GM12878 (cell line): ENCODE measurements at regions not wholly inside any gene's neighbourhood (a gene's known extent, or its start where the extent isn't known, plus 50 kb on each side); places are given as distances from the start of the nearest gene placed in this dataset.

Experiments
- ATAC-seq: fragments of 200-7000 bp; cut with Tn5 transposase; 3 replicates; pipeline ENCODE4 v1.9.1; 2020; ENCODE audit warnings: mild to moderate bottlenecking, moderate library complexity
- BruUV-seq: library from RNA; stranded (reverse); fragments of 400-500 nt; replicated peaks from 2 replicates; lab custom pipeline; 2021; lab: Mats Ljungman, UMichigan
- CTCF ChIA-PET: fragments of 300-600 bp; sonication (Branson Sonifier 250); formaldehyde crosslinking; extraction: SDS; loops from one replicate; lab custom pipeline; 2021; ENCODE audit warnings: inconsistent platforms; lab: Yijun Ruan, JAX
- POLR2A ChIA-PET: fragments of 350-600 bp; formaldehyde crosslinking; extraction: SDS; loops from one replicate; lab custom pipeline; 2021; ENCODE audit warnings: inconsistent platforms; lab: Charles Lee
- RAD21 ChIA-PET: fragments of 300-600 bp; sonication (Branson Sonifier 250); formaldehyde crosslinking; loops from one replicate; lab custom pipeline; 2023; ENCODE audit warnings: antibody characterized with exemption; ENCODE audit not compliant: unreplicated experiment; lab: Charles Lee
- SMC1A ChIA-PET: fragments of 300-600 bp; sonication (Branson Sonifier 250); formaldehyde crosslinking; loops from one replicate; lab custom pipeline; 2023; ENCODE audit not compliant: unreplicated experiment, uncharacterized antibody; lab: Charles Lee
- DNase-seq: peaks from one replicate; pipeline ENCODE4 v3.0.0-alpha.2; 2011; ENCODE audit warnings: low read depth, low spot score
- FAIRE-seq: peaks from 3 replicates; lab custom pipeline; 2011; peaks lifted over from hg19 to GRCh38; lab: Jason Lieb, UNC
- H2AFZ ChIP-seq: 2 replicates; pipeline ENCODE4 v1.6.0; 2011; ENCODE audit warnings: low read depth, low read length, control low read depth; ENCODE audit not compliant: control insufficient read depth
- H3K27ac ChIP-seq: 2 replicates; pipeline ENCODE4 v1.5.1; 2011; ENCODE audit warnings: control low read depth; ENCODE audit not compliant: control insufficient read depth, insufficient read depth
- H3K27me3 ChIP-seq, 2 experiments: replicated peaks in 1 of 2; 2 replicates each; pipeline versions ENCODE4 v1.6.0 to v1.6.1; 2011; ENCODE audit warnings: low read length in 1 of 2; ENCODE audit not compliant: control insufficient read depth in 2 of 2, insufficient read depth in 2 of 2
- H3K36me3 ChIP-seq, 2 experiments: 2 replicates each; pipeline ENCODE4 v1.5.1; 2011; ENCODE audit warnings: low read length in 1 of 2; ENCODE audit not compliant: control insufficient read depth in 2 of 2, insufficient read depth in 2 of 2
- H3K4me1 ChIP-seq: 2 replicates; pipeline ENCODE4 v1.6.1; 2011; ENCODE audit warnings: mild to moderate bottlenecking, low read length, moderate library complexity, mixed read lengths; ENCODE audit not compliant: control insufficient read depth, insufficient read depth
- H3K4me2 ChIP-seq: 2 replicates; pipeline ENCODE4 v1.6.0; 2011; ENCODE audit warnings: control low read depth; ENCODE audit not compliant: control insufficient read depth, insufficient read depth
- H3K4me3 ChIP-seq: fragments of 200-600 bp; sonication (generic); 2 replicates; pipeline ENCODE4 v1.5.1; 2016
- H3K79me2 ChIP-seq: 2 replicates; pipeline ENCODE4 v1.6.0; 2011; ENCODE audit warnings: low read length; ENCODE audit not compliant: control insufficient read depth, insufficient read depth
- H3K9ac ChIP-seq: 2 replicates; pipeline ENCODE4 v1.8.0; 2011; ENCODE audit warnings: low read length, control low read depth, mixed read lengths; ENCODE audit not compliant: control insufficient read depth, insufficient read depth
- H3K9me3 ChIP-seq: replicated peaks from 3 replicates; pipeline ENCODE4 v1.5.1; 2011; ENCODE audit warnings: mild to moderate bottlenecking, low read length; ENCODE audit not compliant: control insufficient read depth, insufficient read depth
- H4K20me1 ChIP-seq: 2 replicates; pipeline ENCODE4 v1.6.0; 2011; ENCODE audit not compliant: control insufficient read depth, insufficient read depth
- CTCF ChIP-seq, 3 experiments: IDR thresholded peaks in 2 of 3; conservative IDR thresholded peaks in 1 of 3; 2 replicates each; pipeline ENCODE4 v1.5.1; 2011; ENCODE audit warnings: low read depth in 3 of 3, low read length in 3 of 3, mild to moderate bottlenecking in 3 of 3, control low read depth in 2 of 3, moderate library complexity in 2 of 3, inconsistent platforms in 1 of 3, mixed read lengths in 1 of 3; ENCODE audit not compliant: control insufficient read depth in 2 of 3, insufficient read depth in 1 of 3; ENCODE audit errors: extremely low read depth in 1 of 3
- IRF4 ChIP-seq: IDR thresholded peaks from 2 replicates; pipeline ENCODE4 v1.6.1; 2011; ENCODE audit warnings: low read depth, low read length
- MYB ChIP-seq: fragments of 150-350 bp; IDR thresholded peaks from 2 replicates; pipeline ENCODE4 v1.6.1; 2014; ENCODE audit warnings: mild to moderate bottlenecking, low read depth, low read length, borderline replicate concordance
- RAD21 ChIP-seq: IDR thresholded peaks from 2 replicates; pipeline ENCODE4 v1.6.1; 2011; ENCODE audit warnings: mild to moderate bottlenecking, low read depth, low read length, moderate library complexity; ENCODE audit not compliant: insufficient read depth
- RAD51 ChIP-seq: fragments of 450-650 bp; IDR thresholded peaks from 2 replicates; pipeline ENCODE4 v1.6.1; 2016; ENCODE audit warnings: moderate library complexity, mild to moderate bottlenecking, inconsistent platforms
- YBX1 ChIP-seq: fragments of 450-650 bp; IDR thresholded peaks from 2 replicates; pipeline ENCODE4 v1.6.1; 2016; ENCODE audit warnings: antibody characterized with exemption
- WGBS: methylation state at CpG from one replicate; pipeline ENCODE4 v1.1.6; 2016; ENCODE audit warnings: low lambda C conversion rate; ENCODE audit not compliant: insufficient replicate concordance, insufficient coverage; ENCODE audit errors: missing lambda C conversion rate; 5-methylcytosine and 5-hydroxymethylcytosine counted together
- in situ Hi-C: fragments of 300-500 bp; cut with MboI; formaldehyde crosslinking; loops from 9 replicates; pipeline ENCODE4 v1.14.3; 2018; ENCODE audit warnings: mixed read lengths
- intact Hi-C: fragments of 100-400 bp; cut with micrococcal nuclease; formaldehyde crosslinking; loops from one replicate; pipeline ENCODE4 v1.14.2; 2022; ENCODE audit not compliant: unreplicated experiment
- TF ChIP-seq, protein P1 (sequence below): fragments of 450-650 bp; IDR thresholded peaks from 2 replicates; pipeline ENCODE4 v1.6.1; 2017; ENCODE audit warnings: mild to moderate bottlenecking, moderate library complexity

DNA sequence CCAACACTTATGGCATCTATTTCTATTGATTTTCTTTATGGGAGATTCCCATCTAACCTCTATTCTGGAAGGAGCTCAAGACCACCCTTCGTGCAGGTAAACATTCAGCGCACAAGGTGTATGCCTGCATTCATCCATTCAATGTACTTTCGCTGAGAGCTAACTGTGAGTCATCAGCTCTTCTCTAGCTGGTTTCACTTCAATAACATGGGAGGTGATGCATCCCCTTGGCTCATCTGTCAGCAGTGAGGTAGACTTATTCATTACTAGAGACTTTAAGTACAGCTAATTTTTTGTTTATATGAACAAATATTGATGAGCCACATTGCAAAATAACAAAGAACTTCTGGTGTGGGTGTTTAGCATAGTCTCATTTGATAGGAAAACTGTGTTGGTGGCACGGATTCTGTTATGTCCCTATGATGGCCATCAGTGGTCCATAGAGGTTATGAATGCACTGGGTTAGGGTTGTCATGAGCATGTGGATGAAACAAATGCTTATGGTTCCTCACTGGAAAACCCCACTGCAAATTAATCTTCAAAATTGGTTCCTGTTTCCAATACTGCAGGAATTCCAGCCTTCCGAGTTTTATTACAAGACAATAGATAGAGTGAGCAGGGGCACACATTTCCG lies 1151.0 kb downstream of the BCL11B start:
- DNase-seq (no peak), ATAC-seq (peak; percentile 78), FAIRE-seq (no peak)
- H3K79me2 ChIP-seq: no peaks in the 10 kb centered on the region
- no peaks in the 10 kb centered on the region for H3K27me3 ChIP-seq
- no peaks in the 10 kb centered on the region for H3K4me1 ChIP-seq
- SMC1A ChIA-PET: interaction anchor here (1.0 to 3.3 kb wide), 11 partner anchors 9 to 88 kb away, joined by 3 to 22 read pairs (median 4); no protein-coding TSS in a partner anchor
- H4K20me1 ChIP-seq: no peaks in the 10 kb centered on the region
- in situ Hi-C loops: no loop called here
- RAD21 ChIA-PET: interaction anchor here (0.8 to 1.5 kb wide), 7 partner anchors 9 to 16 kb away, joined by 3 to 8 read pairs (median 4); no protein-coding TSS in a partner anchor
- no peak overlapping the region for H3K27ac ChIP-seq
- no peak for TF ChIP-seq CTCF (IDR thresholded peaks at IDR 0.05 in 2 of 3, conservative IDR thresholded peaks at IDR 0.05 in 1 of 3; ENCODE audit: control insufficient read depth in 2 of 3, extremely low read depth in 1 of 3, insufficient read depth in 1 of 3, low read depth in 3 of 3, low read length in 3 of 3)
- no peak overlapping the region for H3K9ac ChIP-seq
- H3K9me3 ChIP-seq: no peaks in the 10 kb centered on the region
- H3K36me3 ChIP-seq: no peaks in the 10 kb centered on the region
- CTCF ChIA-PET: interaction anchor here (1.2 to 2.1 kb wide), 5 partner anchors 9 to 18 kb away, joined by 3 to 6 read pairs (median 4); no protein-coding TSS in a partner anchor
- intact Hi-C loops: no loop called here
- H3K4me2 ChIP-seq: no peak overlapping the region
- POLR2A ChIA-PET: interaction anchor here (0.7 to 1.3 kb wide), 3 partner anchors 9 to 16 kb away, joined by 3 to 14 read pairs (median 3); no protein-coding TSS in a partner anchor
- no peak overlapping the region for H3K4me3 ChIP-seq
- H2AFZ ChIP-seq: no peak overlapping the region
- no TSS peak for BruUV-seq
- WGBS: 28% methylated on average over 6 of the region's 6 CpGs

- BruUV-seq: no TSS peak
- Histone ChIP-seq H3K79me2 (no peaks in the 10 kb centered on the region), H4K20me1 (no peaks in the 10 kb centered on the region), H3K9me3 (no peaks in the 10 kb centered on the region), H3K4me1 (no peaks in the 10 kb centered on the region), H3K4me2 (no peak overlapping the region), H3K4me3 (no peak overlapping the region), H3K9ac (no peak overlapping the region), H3K27ac (no peak overlapping the region), H2AFZ (no peak overlapping the region), H3K36me3 (no peaks in the 10 kb centered on the region), H3K27me3 (no peaks in the 10 kb centered on the region)
- ChIA-PET CTCF (interaction anchor here (1.2 kb wide), 1 partner anchor 12 kb away, joined by 3 read pairs; no protein-coding TSS in a partner anchor), SMC1A (interaction anchor here (1.0 to 3.3 kb wide), 3 partner anchors 9 to 15 kb away, joined by 3 to 22 read pairs (median 9); no protein-coding TSS in a partner anchor), RAD21 (no interaction called here), POLR2A (no interaction called here)
- ATAC-seq (no peak), DNase-seq (no peak), FAIRE-seq (no peak)
- in situ Hi-C loops: no loop called here
- 15% methylated on average over 4 of the region's 4 CpGs for WGBS
- intact Hi-C loops: no loop called here
- TF ChIP-seq RAD21 (no peak), MYB (no peak), IRF4 (no peak), RAD51 (no peak), YBX1 (no peak)
- TF ChIP-seq, protein P1, sequence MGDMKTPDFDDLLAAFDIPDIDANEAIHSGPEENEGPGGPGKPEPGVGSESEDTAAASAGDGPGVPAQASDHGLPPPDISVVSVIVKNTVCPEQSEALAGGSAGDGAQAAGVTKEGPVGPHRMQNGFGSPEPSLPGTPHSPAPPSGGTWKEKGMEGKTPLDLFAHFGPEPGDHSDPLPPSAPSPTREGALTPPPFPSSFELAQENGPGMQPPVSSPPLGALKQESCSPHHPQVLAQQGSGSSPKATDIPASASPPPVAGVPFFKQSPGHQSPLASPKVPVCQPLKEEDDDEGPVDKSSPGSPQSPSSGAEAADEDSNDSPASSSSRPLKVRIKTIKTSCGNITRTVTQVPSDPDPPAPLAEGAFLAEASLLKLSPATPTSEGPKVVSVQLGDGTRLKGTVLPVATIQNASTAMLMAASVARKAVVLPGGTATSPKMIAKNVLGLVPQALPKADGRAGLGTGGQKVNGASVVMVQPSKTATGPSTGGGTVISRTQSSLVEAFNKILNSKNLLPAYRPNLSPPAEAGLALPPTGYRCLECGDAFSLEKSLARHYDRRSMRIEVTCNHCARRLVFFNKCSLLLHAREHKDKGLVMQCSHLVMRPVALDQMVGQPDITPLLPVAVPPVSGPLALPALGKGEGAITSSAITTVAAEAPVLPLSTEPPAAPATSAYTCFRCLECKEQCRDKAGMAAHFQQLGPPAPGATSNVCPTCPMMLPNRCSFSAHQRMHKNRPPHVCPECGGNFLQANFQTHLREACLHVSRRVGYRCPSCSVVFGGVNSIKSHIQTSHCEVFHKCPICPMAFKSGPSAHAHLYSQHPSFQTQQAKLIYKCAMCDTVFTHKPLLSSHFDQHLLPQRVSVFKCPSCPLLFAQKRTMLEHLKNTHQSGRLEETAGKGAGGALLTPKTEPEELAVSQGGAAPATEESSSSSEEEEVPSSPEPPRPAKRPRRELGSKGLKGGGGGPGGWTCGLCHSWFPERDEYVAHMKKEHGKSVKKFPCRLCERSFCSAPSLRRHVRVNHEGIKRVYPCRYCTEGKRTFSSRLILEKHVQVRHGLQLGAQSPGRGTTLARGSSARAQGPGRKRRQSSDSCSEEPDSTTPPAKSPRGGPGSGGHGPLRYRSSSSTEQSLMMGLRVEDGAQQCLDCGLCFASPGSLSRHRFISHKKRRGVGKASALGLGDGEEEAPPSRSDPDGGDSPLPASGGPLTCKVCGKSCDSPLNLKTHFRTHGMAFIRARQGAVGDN: no peak
These were observed 1149.5 kb downstream of the BCL11B start for GRCh38 chr14:98122527-98122926.
